Body of pancreas (tissue), 4 donors: ENCODE measurements at regions not wholly inside any gene's neighbourhood (a gene's known extent, or its start where the extent isn't known, plus 50 kb on each side); places are given as distances from the start of the nearest gene placed in this dataset.

ENCODE experiments used
- ATAC-seq: fragments of 150-250 bp; one replicate; pipeline ENCODE4 v1.9.1; 2016
- DNase-seq, 4 donors: peaks; one replicate each; pipeline ENCODE4 v3.0.0-alpha.2; 2019
- H3K27ac ChIP-seq, 4 donors: fragments of 200-600 bp; sonication (generic); 1 replicate in 3 of 4; 2 replicates in 1 of 4; pipeline versions ENCODE4 v1.5.1 to v1.6.1; 2016 to 2019; ENCODE audit warnings: mild to moderate bottlenecking in 1 of 4, mixed read lengths in 1 of 4, moderate library complexity in 1 of 4
- H3K27me3 ChIP-seq, 2 donors: fragments of 200-600 bp; sonication (generic); one replicate each; pipeline ENCODE4 v1.6.0; 2016; ENCODE audit warnings: mild to moderate bottlenecking in 1 of 2
- H3K36me3 ChIP-seq, 2 donors: fragments of 200-600 bp; sonication (generic); replicated peaks in 1 of 2; 2 replicates each; pipeline ENCODE4 v1.5.1; 2016; ENCODE audit warnings: low read depth in 2 of 2; ENCODE audit not compliant: insufficient read depth in 1 of 2
- H3K4me1 ChIP-seq: fragments of 200-600 bp; sonication (generic); one replicate; pipeline ENCODE4 v1.6.0; 2016
- H3K4me3 ChIP-seq, 2 donors: fragments of 200-600 bp; sonication (generic); 1 replicate in 1 of 2; 2 replicates in 1 of 2; pipeline ENCODE4 v1.5.1; 2016 to 2019
- H3K9me3 ChIP-seq, 3 donors: fragments of 200-600 bp; sonication (generic); 1 replicate in 2 of 3; 2 replicates in 1 of 3; pipeline ENCODE4 v1.5.1; 2016
- CTCF ChIP-seq, 7 experiments: fragments of 450-650 bp in 4 of 7; fragments of 200-600 bp in 3 of 7; sonication (generic) in 3 of 7; IDR thresholded peaks; one replicate each; pipeline ENCODE4 v1.5.1; 2016 to 2019; ENCODE audit warnings: antibody characterized with exemption in 7 of 7
- POLR2A ChIP-seq, 3 donors: fragments of 450-650 bp; IDR thresholded peaks; one replicate each; pipeline ENCODE4 v1.6.1; 2016; ENCODE audit warnings: antibody characterized with exemption in 3 of 3, mild to moderate bottlenecking in 2 of 3
- WGBS, 2 donors: methylation state at CpG; one replicate each; pipeline ENCODE4 v1.1.5; 2017; 5-methylcytosine and 5-hydroxymethylcytosine counted together
- intact Hi-C: fragments of 100-400 bp; cut with DNase I; formaldehyde crosslinking; loops from one replicate; pipeline ENCODE4 v1.15.1; 2023

GRCh38 chr4:151931563-151931962 lies 170.8 kb upstream of the GATB start:
- ATAC-seq (no peak), DNase-seq (no peak)
- Histone ChIP-seq H3K36me3 (no peaks in the 10 kb centered on the region), H3K27me3 (no peaks in the 10 kb centered on the region), H3K4me3 (no peak overlapping the region), H3K4me1 (no peaks in the 10 kb centered on the region), H3K27ac (no peak overlapping the region), H3K9me3 (no peaks in the 10 kb centered on the region)
- TF ChIP-seq POLR2A (IDR thresholded peaks at IDR 0.05) (no peak), CTCF (IDR thresholded peaks at IDR 0.05) (no peak)
- intact Hi-C loops = no loop called here
- 41 to 60% methylated on average over 2 of the region's 2 CpGs for WGBS, 2 donors

- Histone ChIP-seq H3K4me1 (no peaks in the 10 kb centered on the region), H3K36me3 (no peaks in the 10 kb centered on the region), H3K9me3 (no peaks in the 10 kb centered on the region), H3K27ac (no peak overlapping the region), H3K27me3 (no peaks in the 10 kb centered on the region), H3K4me3 (no peak overlapping the region)
- DNase-seq (no peak), ATAC-seq (no peak)
- TF ChIP-seq POLR2A (IDR thresholded peaks at IDR 0.05) = no peak
- no peak for TF ChIP-seq CTCF (IDR thresholded peaks at IDR 0.05)
- WGBS, 2 donors = 64 to 71% methylated on average over 2 of the region's 2 CpGs
- intact Hi-C loops = no loop called here
These were observed 169.6 kb upstream of the GATB start for GRCh38 chr4:151930372-151930771.

- no peak overlapping the region for H3K27ac ChIP-seq
- H3K9me3 ChIP-seq = no peaks in the 10 kb centered on the region
- DNase-seq (no peak), ATAC-seq (no peak)
- no peaks in the 10 kb centered on the region for H3K36me3 ChIP-seq
- 52 to 58% methylated on average over 5 of the region's 5 CpGs for WGBS, 2 donors
- no peaks in the 10 kb centered on the region for H3K27me3 ChIP-seq
- H3K4me3 ChIP-seq = no peak overlapping the region
- TF ChIP-seq POLR2A (IDR thresholded peaks at IDR 0.05) = no peak
- TF ChIP-seq CTCF (IDR thresholded peaks at IDR 0.05) = no peak
- no peaks in the 10 kb centered on the region for H3K4me1 ChIP-seq
- intact Hi-C loops = no loop called here
These were observed 167.3 kb upstream of the GATB start for GRCh38 chr4:151928112-151928511.

- intact Hi-C loops = no loop called here
- TF ChIP-seq POLR2A (IDR thresholded peaks at IDR 0.05) (no peak), CTCF (IDR thresholded peaks at IDR 0.05) (no peak)
- no peak for ATAC-seq
These were observed 162.0 kb upstream of the GATB start for GRCh38 chr4:151922811-151923210.

GRCh38 chr4:151922306-151922705 lies 161.5 kb upstream of the GATB start:
- WGBS, 2 donors = 59 to 62% methylated on average over 4 of the region's 4 CpGs
- TF ChIP-seq POLR2A (IDR thresholded peaks at IDR 0.05) (no peak), CTCF (IDR thresholded peaks at IDR 0.05) (no peak)
- DNase-seq = no peak
- no peaks in the 10 kb centered on the region for H3K9me3 ChIP-seq
- no peaks in the 10 kb centered on the region for H3K36me3 ChIP-seq
- H3K27me3 ChIP-seq = no peaks in the 10 kb centered on the region
- no peak for ATAC-seq
- H3K4me3 ChIP-seq = no peak overlapping the region
- no peak overlapping the region for H3K27ac ChIP-seq
- no peaks in the 10 kb centered on the region for H3K4me1 ChIP-seq
- intact Hi-C loops = no loop called here

More at GRCh38 chr4:151922811-151923210, 162.0 kb upstream of the GATB start:
- no peaks in the 10 kb centered on the region for H3K4me1 ChIP-seq
- DNase-seq = no peak
- 64 to 68% methylated on average over 5 of the region's 5 CpGs for WGBS, 2 donors
- H3K27ac ChIP-seq = no peak overlapping the region
- no peaks in the 10 kb centered on the region for H3K36me3 ChIP-seq
- H3K27me3 ChIP-seq = no peaks in the 10 kb centered on the region
- no peak overlapping the region for H3K4me3 ChIP-seq
- H3K9me3 ChIP-seq = no peaks in the 10 kb centered on the region
